GM23338 (cell line): ENCODE measurements at regions not wholly inside any gene's neighbourhood (a gene's known extent, or its start where the extent isn't known, plus 50 kb on each side); places are given as distances from the start of the nearest gene placed in this dataset.

Experiments used
- ATAC-seq: fragments of 200-7000 bp; cut with Tn5 transposase; 3 replicates; pipeline ENCODE4 v1.9.1; 2020
- DNase-seq: peaks from one replicate; pipeline ENCODE4 v3.0.0-alpha.2; 2015; ENCODE audit warnings: low spot score
- H2AFZ ChIP-seq: fragments of 200-600 bp; sonication (generic); 2 replicates; pipeline ENCODE4 v1.8.0; 2016; ENCODE audit warnings: antibody characterized with exemption, mild to moderate bottlenecking, moderate library complexity
- H3F3A ChIP-seq: fragments of 200-600 bp; sonication (generic); replicated peaks from 2 replicates; pipeline ENCODE4 v1.8.0; 2017; ENCODE audit warnings: antibody characterized with exemption, mixed run types, low read depth
- H3K27ac ChIP-seq: fragments of 200-600 bp; sonication (generic); 2 replicates; pipeline ENCODE4 v1.6.1; 2016; ENCODE audit warnings: low read depth
- H3K27me3 ChIP-seq: fragments of 200-600 bp; sonication (generic); 2 replicates; pipeline ENCODE4 v1.8.0; 2016; ENCODE audit warnings: mild to moderate bottlenecking, mixed run types, moderate library complexity; ENCODE audit not compliant: insufficient read depth
- H3K36me3 ChIP-seq: fragments of 200-600 bp; sonication (generic); 2 replicates; pipeline ENCODE4 v1.8.0; 2016; ENCODE audit warnings: mild to moderate bottlenecking; ENCODE audit not compliant: insufficient read depth
- H3K4me1 ChIP-seq: fragments of 200-600 bp; sonication (generic); 2 replicates; pipeline ENCODE4 v1.8.0; 2016; ENCODE audit warnings: mild to moderate bottlenecking, moderate library complexity; ENCODE audit not compliant: insufficient read depth
- H3K4me2 ChIP-seq: fragments of 200-600 bp; sonication (generic); 2 replicates; pipeline ENCODE4 v1.7.1; 2017; ENCODE audit warnings: mixed run types
- H3K4me3 ChIP-seq: fragments of 200-600 bp; sonication (generic); 2 replicates; pipeline ENCODE4 v1.6.1; 2016; ENCODE audit warnings: mixed run types
- H3K79me2 ChIP-seq: fragments of 200-600 bp; sonication (generic); replicated peaks from 2 replicates; pipeline ENCODE4 v1.8.0; 2017; ENCODE audit warnings: mild to moderate bottlenecking; ENCODE audit not compliant: insufficient read depth
- H3K9me2 ChIP-seq: fragments of 200-600 bp; sonication (generic); 2 replicates; pipeline ENCODE4 v1.8.0; 2017; ENCODE audit not compliant: insufficient read depth
- H4K20me1 ChIP-seq: fragments of 200-600 bp; sonication (generic); replicated peaks from 2 replicates; pipeline ENCODE4 v1.8.0; 2017; ENCODE audit warnings: mild to moderate bottlenecking; ENCODE audit not compliant: insufficient read depth
- H3K27ac Mint-ChIP-seq: 2 replicates; pipeline ENCODE4 v1.8.0; 2020; ENCODE audit warnings: inconsistent platforms, mild to moderate bottlenecking, moderate library complexity, mixed read lengths
- H3K27me3 Mint-ChIP-seq: 3 replicates; pipeline ENCODE4 v1.8.0; 2022; ENCODE audit warnings: low read depth, mild to moderate bottlenecking, moderate library complexity, mixed read lengths, inconsistent platforms; ENCODE audit not compliant: insufficient read depth, poor library complexity
- H3K36me3 Mint-ChIP-seq: 3 replicates; pipeline ENCODE4 v1.8.0; 2021; ENCODE audit warnings: low read depth, mild to moderate bottlenecking, inconsistent platforms, moderate library complexity, mixed read lengths
- H3K4me1 Mint-ChIP-seq: 3 replicates; pipeline ENCODE4 v1.8.0; 2020; ENCODE audit warnings: mild to moderate bottlenecking, inconsistent platforms, mixed read lengths
- H3K4me3 Mint-ChIP-seq: 3 replicates; pipeline ENCODE4 v1.8.0; 2021; ENCODE audit warnings: moderate library complexity, mild to moderate bottlenecking, inconsistent platforms, mixed read lengths
- H3K9me3 Mint-ChIP-seq: 3 replicates; pipeline ENCODE4 v1.8.0; 2020; ENCODE audit warnings: moderate library complexity, mild to moderate bottlenecking, inconsistent platforms, mixed read lengths
- ETS1 ChIP-seq: IDR thresholded peaks from 2 replicates; pipeline ENCODE4 v1.6.1; 2016; ENCODE audit warnings: antibody characterized with exemption
- EZH2 ChIP-seq: fragments of 200-600 bp; sonication (generic); IDR thresholded peaks from one replicate; pipeline ENCODE4 v1.8.0; 2017; ENCODE audit warnings: antibody characterized with exemption, mild to moderate bottlenecking, low read depth; ENCODE audit not compliant: unreplicated experiment
- EZH2phosphoT487 ChIP-seq: fragments of 200-600 bp; sonication (generic); IDR thresholded peaks from one replicate; pipeline ENCODE4 v1.8.1; 2018; ENCODE audit warnings: antibody characterized with exemption; ENCODE audit not compliant: unreplicated experiment
- JUNB ChIP-seq: IDR thresholded peaks from one replicate; pipeline ENCODE4 v1.6.1; 2016; ENCODE audit warnings: antibody characterized with exemption; ENCODE audit not compliant: unreplicated experiment
- NANOG ChIP-seq: IDR thresholded peaks from 2 replicates; pipeline ENCODE4 v1.6.1; 2016; ENCODE audit warnings: antibody characterized with exemption, borderline replicate concordance
- POLR2AphosphoS5 ChIP-seq: IDR thresholded peaks from 2 replicates; pipeline ENCODE4 v1.6.1; 2016; ENCODE audit warnings: antibody characterized with exemption, low read depth
- REST ChIP-seq: IDR thresholded peaks from one replicate; pipeline ENCODE4 v1.6.1; 2018; ENCODE audit warnings: antibody characterized with exemption; ENCODE audit not compliant: unreplicated experiment
- STAT1 ChIP-seq: IDR thresholded peaks from one replicate; pipeline ENCODE4 v1.6.1; 2016; ENCODE audit warnings: antibody characterized with exemption; ENCODE audit not compliant: unreplicated experiment
- ZNF114 ChIP-seq: fragments of 250-450 bp; sonication (Bioruptor Pico); IDR thresholded peaks from 2 replicates; pipeline ENCODE4 v1.5.0; 2020; ENCODE audit warnings: mild to moderate bottlenecking, moderate library complexity
- ZNF331 ChIP-seq: fragments of 250-450 bp; sonication (Bioruptor Pico); IDR thresholded peaks from 2 replicates; pipeline ENCODE4 v1.5.0; 2020; ENCODE audit warnings: low read depth, mild to moderate bottlenecking, moderate library complexity
- TF ChIP-seq, protein P1 (sequence below): fragments of 250-450 bp; sonication (Bioruptor Pico); IDR thresholded peaks from 2 replicates; pipeline ENCODE4 v1.5.0; 2020; ENCODE audit warnings: mild to moderate bottlenecking, moderate library complexity
- TF ChIP-seq, protein P2 (sequence below), 2 experiments: fragments of 200-600 bp in 1 of 2; sonication (generic) in 1 of 2; conservative IDR thresholded peaks; 2 replicates each; pipeline versions ENCODE4 v1.5.1 to v1.6.1; 2016 to 2017; ENCODE audit warnings: antibody characterized with exemption in 2 of 2, low read depth in 2 of 2, mild to moderate bottlenecking in 2 of 2, moderate library complexity in 1 of 2

GRCh38 chr1:195701149-195701548 is 907.1 kb downstream of the KCNT2 start:
- H3K27me3 ChIP-seq, result no peaks in the 10 kb centered on the region
- no peak overlapping the region for H3K27ac ChIP-seq
- H3K79me2 ChIP-seq, result no peaks in the 10 kb centered on the region
- H2AFZ ChIP-seq, result no peak overlapping the region
- DNase-seq, result no peak
- Mint-ChIP-seq H3K4me1 (peaks cover 4% of the 10 kb centered on the region; the same call in 2 of the 3 replicates), H3K9me3 (no peaks in the 10 kb centered on the region), H3K27ac (no peak overlapping the region), H3K4me3 (no peak overlapping the region), H3K27me3 (no peaks in the 10 kb centered on the region), H3K36me3 (no peaks in the 10 kb centered on the region)
- H3K9me2 ChIP-seq, result no peaks in the 10 kb centered on the region
- peaks cover 9% of the 10 kb centered on the region; the same call in 1 of the 2 replicates for H3K4me1 ChIP-seq
- no peak overlapping the region for H3K4me3 ChIP-seq
- no peaks in the 10 kb centered on the region for H4K20me1 ChIP-seq
- no peaks in the 10 kb centered on the region for H3F3A ChIP-seq
- H3K4me2 ChIP-seq, result no peak overlapping the region
- no peaks in the 10 kb centered on the region for H3K36me3 ChIP-seq
- TF ChIP-seq STAT1 (no peak), EZH2 (no peak), POLR2AphosphoS5 (no peak), JUNB (no peak), EZH2phosphoT487 (no peak), ZNF114 (CRISPR knock-in tag) (no peak), NANOG (no peak), ZNF331 (CRISPR knock-in tag) (no peak), REST (no peak), ETS1 (no peak)
- TF ChIP-seq, protein P1, sequence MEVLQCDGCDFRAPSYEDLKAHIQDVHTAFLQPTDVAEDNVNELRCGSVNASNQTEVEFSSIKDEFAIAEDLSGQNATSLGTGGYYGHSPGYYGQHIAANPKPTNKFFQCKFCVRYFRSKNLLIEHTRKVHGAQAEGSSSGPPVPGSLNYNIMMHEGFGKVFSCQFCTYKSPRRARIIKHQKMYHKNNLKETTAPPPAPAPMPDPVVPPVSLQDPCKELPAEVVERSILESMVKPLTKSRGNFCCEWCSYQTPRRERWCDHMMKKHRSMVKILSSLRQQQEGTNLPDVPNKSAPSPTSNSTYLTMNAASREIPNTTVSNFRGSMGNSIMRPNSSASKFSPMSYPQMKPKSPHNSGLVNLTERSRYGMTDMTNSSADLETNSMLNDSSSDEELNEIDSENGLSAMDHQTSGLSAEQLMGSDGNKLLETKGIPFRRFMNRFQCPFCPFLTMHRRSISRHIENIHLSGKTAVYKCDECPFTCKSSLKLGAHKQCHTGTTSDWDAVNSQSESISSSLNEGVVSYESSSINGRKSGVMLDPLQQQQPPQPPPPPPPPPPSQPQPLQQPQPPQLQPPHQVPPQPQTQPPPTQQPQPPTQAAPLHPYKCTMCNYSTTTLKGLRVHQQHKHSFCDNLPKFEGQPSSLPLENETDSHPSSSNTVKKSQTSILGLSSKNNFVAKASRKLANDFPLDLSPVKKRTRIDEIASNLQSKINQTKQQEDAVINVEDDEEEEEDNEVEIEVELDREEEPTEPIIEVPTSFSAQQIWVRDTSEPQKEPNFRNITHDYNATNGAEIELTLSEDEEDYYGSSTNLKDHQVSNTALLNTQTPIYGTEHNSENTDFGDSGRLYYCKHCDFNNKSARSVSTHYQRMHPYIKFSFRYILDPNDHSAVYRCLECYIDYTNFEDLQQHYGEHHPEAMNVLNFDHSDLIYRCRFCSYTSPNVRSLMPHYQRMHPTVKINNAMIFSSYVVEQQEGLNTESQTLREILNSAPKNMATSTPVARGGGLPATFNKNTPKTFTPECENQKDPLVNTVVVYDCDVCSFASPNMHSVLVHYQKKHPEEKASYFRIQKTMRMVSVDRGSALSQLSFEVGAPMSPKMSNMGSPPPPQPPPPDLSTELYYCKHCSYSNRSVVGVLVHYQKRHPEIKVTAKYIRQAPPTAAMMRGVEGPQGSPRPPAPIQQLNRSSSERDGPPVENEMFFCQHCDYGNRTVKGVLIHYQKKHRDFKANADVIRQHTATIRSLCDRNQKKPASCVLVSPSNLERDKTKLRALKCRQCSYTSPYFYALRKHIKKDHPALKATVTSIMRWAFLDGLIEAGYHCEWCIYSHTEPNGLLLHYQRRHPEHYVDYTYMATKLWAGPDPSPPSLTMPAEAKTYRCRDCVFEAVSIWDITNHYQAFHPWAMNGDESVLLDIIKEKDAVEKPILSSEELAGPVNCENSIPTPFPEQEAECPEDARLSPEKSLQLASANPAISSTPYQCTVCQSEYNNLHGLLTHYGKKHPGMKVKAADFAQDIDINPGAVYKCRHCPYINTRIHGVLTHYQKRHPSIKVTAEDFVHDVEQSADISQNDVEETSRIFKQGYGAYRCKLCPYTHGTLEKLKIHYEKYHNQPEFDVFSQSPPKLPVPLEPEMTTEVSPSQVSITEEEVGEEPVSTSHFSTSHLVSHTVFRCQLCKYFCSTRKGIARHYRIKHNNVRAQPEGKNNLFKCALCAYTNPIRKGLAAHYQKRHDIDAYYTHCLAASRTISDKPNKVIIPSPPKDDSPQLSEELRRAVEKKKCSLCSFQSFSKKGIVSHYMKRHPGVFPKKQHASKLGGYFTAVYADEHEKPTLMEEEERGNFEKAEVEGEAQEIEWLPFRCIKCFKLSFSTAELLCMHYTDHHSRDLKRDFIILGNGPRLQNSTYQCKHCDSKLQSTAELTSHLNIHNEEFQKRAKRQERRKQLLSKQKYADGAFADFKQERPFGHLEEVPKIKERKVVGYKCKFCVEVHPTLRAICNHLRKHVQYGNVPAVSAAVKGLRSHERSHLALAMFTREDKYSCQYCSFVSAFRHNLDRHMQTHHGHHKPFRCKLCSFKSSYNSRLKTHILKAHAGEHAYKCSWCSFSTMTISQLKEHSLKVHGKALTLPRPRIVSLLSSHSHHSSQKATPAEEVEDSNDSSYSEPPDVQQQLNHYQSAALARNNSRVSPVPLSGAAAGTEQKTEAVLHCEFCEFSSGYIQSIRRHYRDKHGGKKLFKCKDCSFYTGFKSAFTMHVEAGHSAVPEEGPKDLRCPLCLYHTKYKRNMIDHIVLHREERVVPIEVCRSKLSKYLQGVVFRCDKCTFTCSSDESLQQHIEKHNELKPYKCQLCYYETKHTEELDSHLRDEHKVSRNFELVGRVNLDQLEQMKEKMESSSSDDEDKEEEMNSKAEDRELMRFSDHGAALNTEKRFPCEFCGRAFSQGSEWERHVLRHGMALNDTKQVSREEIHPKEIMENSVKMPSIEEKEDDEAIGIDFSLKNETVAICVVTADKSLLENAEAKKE (CRISPR knock-in tag), result no peak
- TF ChIP-seq, protein P2, sequence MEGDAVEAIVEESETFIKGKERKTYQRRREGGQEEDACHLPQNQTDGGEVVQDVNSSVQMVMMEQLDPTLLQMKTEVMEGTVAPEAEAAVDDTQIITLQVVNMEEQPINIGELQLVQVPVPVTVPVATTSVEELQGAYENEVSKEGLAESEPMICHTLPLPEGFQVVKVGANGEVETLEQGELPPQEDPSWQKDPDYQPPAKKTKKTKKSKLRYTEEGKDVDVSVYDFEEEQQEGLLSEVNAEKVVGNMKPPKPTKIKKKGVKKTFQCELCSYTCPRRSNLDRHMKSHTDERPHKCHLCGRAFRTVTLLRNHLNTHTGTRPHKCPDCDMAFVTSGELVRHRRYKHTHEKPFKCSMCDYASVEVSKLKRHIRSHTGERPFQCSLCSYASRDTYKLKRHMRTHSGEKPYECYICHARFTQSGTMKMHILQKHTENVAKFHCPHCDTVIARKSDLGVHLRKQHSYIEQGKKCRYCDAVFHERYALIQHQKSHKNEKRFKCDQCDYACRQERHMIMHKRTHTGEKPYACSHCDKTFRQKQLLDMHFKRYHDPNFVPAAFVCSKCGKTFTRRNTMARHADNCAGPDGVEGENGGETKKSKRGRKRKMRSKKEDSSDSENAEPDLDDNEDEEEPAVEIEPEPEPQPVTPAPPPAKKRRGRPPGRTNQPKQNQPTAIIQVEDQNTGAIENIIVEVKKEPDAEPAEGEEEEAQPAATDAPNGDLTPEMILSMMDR (conservative IDR thresholded peaks at IDR 0.05; ENCODE audit: low read depth in 2 of 2), result no peak
- ATAC-seq, result no peak
